AML-193 (cell line): ENCODE measurements at regions not wholly inside any gene's neighbourhood (a gene's known extent, or its start where the extent isn't known, plus 50 kb on each side); places are given as distances from the start of the nearest gene placed in this dataset.

ENCODE experiments used
- DNase-seq, 2 experiments: peaks; one replicate each; lab custom pipeline; 2025; lab: John Stamatoyannopoulos, UW

DNA sequence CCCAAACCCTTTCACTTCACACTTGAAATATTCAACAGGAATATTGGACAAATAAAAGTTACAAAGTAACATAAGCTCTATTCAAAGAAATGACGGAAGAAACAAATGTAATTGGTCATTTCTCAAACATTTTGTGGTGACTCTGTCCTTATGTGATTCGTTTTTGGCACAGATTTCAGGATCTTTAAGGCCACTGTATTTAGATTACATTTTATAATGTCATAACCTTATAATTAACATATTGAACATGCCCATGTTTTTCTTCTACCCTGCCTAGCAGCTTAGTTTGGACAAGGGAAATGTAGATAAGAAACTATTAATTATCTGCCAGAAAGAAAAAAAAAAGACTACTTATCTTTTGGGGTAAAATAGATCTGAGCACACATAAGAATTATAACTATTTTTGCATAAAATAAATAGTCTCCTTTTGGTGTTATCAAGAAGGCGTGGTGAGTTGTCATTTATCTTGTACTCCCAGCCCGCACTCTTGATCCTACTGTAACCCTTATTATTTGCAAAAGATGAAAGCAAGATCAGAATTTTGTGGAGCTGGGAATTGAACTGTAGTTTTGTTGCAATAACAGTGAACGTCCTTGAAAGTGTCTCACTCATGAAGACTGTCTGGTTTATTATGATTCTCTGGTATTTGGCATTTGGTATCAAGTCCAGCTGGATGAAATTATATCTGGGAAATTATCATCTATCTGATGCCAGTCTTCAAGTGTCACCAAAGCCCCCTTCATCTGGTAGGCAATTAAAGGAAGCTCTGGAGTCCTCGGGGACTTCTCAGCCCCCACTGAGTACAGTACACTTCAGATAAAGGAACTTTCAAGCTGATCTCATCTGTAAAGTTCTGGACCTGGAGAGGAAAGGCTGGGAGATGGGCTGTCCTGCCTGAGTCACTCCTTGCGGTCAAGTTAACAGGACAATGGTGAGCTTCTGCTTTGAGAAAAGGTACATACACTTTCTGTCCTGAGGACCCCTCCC, 175.7 kb upstream of the INHBA start:
- no peak for DNase-seq

- DNase-seq, result no peak
Measured at GRCh38 chr7:41877118-41877517, 174.2 kb upstream of the INHBA start.

GRCh38 chr7:41875513-41875912, 172.6 kb upstream of the INHBA start:
- DNase-seq, result no peak

- no peak for DNase-seq
Measured at GRCh38 chr7:41874201-41874785, 171.4 kb upstream of the INHBA start.

DNA sequence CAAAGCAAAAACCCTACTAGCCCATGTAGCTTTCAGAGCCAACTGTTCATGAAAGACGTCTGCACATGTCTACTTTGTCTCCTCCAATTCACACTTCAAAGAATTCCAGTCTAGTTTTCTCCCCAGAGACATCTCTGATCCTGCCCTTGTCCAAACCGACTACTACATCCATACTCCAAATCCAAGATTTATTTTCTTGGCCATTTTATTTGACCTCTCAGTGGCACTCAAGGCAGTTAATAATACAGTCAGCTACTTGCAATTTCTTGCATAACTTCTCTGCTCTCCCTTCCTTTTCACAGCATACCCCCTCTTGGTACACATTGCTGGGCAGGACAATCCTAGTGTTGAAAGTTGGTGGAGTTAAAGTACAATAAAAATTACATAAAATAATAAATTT, 170.9 kb upstream of the INHBA start:
- DNase-seq, result peak; percentile 38 to 55

- DNase-seq, result no peak
Measured at GRCh38 chr7:41872966-41873365, 170.1 kb upstream of the INHBA start.

DNA sequence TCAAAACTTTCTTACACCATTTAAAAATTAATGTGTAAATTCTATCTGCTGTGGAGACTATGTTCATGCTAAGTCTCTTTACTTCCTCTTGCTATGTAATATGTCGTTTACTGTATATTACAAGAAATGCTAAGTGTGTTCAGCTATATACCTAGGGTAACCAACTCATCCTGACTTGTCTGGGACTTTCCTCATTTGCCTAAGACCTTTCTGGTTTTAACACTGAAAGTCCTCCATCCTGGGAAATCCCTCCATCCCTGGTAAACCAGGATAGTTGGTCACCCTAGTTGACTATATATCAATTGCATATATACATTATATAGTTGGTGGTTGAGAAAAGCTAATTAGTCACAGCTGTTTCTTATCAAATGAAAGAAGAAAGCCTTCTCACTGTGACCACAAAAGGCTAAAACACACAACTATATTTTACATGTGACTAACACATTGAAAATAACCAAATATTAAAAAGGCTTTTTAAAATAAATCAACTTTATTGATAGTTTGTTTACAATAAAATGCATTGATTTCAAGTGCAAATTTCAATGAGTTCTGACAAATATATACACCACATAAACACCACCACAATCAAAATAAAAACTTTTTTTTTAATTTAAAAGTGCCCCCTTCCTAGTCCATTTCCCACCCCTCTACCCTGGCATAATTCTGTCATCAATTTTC, 167.7 kb upstream of the INHBA start:
- DNase-seq, result peak; percentile 35 to 49

DNA sequence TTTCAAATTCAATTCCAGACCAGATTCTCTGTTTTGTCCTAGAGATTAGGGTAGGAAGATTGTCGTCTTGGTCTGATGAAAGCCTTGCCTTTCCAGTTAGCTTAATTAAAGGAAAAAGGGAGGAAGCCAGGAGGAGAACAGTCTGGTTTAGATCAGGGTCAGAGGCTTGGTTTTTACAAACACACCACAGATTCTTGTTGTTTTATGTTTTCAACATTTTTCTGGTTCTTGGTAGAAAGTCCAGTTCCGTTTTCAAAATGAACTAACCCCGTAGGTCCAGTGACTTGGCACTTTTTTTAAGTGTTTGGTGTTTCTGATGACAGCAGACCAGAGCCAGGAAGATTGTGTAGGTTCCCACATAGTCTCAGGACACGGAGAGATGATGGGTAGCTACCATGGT, 167.1 kb upstream of the INHBA start:
- DNase-seq, result peak; percentile 35 to 49

GRCh38 chr7:41869596-41869995, 166.7 kb upstream of the INHBA start:
- no peak for DNase-seq

DNA sequence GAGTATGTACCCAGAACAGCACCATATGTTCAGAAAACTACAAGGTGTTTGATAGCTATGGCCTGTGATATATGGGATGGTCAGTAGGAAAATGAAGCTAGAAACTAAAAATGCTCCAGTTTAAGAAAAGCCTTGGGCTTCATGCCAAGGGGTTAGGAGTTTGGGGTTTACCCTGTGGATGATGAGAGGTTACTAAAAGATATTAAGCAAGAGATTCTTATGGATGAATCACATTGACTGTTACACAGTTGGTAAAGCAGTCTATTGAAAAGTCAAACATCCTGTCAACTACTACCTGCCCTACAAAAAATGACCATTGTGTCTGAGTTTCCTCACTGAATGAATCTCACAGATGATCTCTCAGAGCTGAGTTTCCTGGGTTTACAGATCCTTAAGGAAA, 166.2 kb upstream of the INHBA start:
- peak; percentile 44 to 45 for DNase-seq

GRCh38 chr7:41867639-41868280, 164.9 kb upstream of the INHBA start:
- no peak for DNase-seq

GRCh38 chr7:41862261-41862660, 159.4 kb upstream of the INHBA start:
- DNase-seq, result no peak

DNA sequence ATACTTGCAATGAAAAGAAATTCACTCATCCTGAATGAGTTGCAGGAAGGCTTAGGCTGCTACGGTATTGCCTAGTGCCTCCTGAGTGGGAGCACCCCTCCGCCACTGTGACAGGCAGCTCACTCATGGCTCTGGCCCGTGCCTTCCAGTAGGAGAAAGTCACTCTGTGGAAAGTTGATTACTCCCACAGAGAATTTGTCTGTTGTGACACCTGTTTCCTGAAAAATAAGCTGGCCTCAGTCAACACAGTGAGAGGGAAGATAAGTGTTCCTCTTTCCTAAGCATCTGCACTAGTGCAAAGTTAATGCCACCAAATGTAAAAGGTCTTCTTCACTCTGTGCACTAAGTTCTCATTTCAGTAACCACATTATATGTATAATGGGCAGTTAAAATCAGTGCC, 158.8 kb upstream of the INHBA start:
- peak; percentile 60 to 75 for DNase-seq

DNA sequence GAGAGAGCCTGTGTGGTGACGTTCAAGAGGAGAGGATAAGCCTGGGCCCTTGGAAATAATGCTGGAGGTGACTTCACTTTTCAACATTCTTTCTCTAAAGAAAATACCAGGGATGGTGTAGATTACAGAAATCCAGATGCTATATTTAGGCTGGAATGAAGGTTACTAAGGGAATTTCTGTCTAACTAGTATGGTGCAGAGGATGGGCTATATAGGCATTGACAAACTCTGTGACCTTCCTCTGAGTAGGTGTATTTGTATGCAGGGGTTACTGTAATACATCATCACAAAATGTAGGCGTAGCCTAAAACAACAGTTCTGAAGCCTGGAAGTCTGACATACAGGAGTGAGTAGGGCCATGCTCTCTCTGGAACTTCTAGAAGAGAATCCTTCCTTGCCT, 155.3 kb upstream of the INHBA start:
- DNase-seq, result no peak

- no peak for DNase-seq
Measured at GRCh38 chr7:41855798-41856197, 152.9 kb upstream of the INHBA start.

DNA sequence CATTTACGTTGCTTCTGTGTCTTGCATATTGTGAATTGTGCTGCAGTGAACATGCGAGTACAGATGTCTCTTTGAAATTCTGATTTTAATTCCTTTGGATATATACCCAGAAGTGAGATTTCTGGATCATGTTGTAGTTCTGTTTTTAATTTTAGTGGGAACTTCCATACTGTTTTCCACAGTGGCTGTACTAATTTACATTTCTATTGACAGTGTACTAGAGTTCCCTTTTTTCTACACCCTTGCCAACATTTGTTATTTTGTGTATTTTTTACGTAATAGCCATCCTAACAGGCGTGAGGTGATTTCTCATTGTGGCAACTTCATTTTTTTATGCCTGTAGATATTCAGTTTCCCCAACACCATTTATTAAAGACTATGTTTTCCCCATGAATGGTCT, 144.7 kb upstream of the INHBA start:
- peak; percentile 4 to 39 for DNase-seq

GRCh38 chr7:41847151-41847550, 144.3 kb upstream of the INHBA start:
- DNase-seq, result no peak

GRCh38 chr7:41842956-41843355, 140.1 kb upstream of the INHBA start:
- DNase-seq, result no peak

- DNase-seq, result no peak
Measured at GRCh38 chr7:41837916-41838315, 135.0 kb upstream of the INHBA start.

DNA sequence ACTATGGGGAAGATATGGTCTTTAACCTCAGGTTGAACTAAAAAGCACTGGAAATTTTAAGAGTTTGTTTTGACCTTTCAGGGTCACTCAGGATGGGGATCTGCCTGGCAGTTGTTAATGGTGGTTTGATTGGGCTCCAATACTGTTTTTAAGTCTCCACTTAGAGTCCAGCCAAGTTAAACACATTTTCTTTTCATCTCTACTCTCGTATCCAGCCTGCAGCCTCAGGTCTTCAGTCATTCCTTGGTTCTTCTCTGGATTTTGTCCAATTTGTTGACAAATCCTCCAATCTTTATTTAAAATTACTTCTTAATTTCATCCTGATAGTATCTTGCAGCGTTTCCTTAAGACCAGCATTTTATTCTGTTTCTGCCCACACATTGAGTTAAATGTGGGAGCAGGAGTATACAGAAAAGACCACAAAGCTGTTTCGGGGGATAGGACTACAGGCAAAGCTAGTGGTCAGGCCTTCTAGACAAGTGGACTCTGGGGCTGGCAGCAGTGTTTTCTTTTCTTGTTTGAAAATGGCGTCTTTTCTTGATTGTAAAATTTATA, 133.2 kb upstream of the INHBA start:
- DNase-seq, result no peak

- no peak for DNase-seq
Measured at GRCh38 chr7:41834805-41835694, 132.2 kb upstream of the INHBA start.
